Ishikawa (cell line): ENCODE measurements at regions not wholly inside any gene's neighbourhood (a gene's known extent, or its start where the extent isn't known, plus 50 kb on each side); places are given as distances from the start of the nearest gene placed in this dataset.

Source experiments
- EGR1 ChIP-seq: IDR thresholded peaks from 2 replicates; pipeline ENCODE4 v1.6.1; 2012
- EP300 ChIP-seq: IDR thresholded peaks from 2 replicates; pipeline ENCODE4 v1.6.1; 2012; ENCODE audit warnings: borderline replicate concordance
- NFIC ChIP-seq: IDR thresholded peaks from 2 replicates; pipeline ENCODE4 v1.6.1; 2012
- TAF1 ChIP-seq: IDR thresholded peaks from 2 replicates; pipeline ENCODE4 v1.6.1; 2012; ENCODE audit warnings: low read depth, mild to moderate bottlenecking

- no peak for TF ChIP-seq EP300
- TF ChIP-seq TAF1 = no peak
- TF ChIP-seq NFIC = no peak
- TF ChIP-seq EGR1 = no peak
These were observed 152.3 kb downstream of the ALDH8A1 start for GRCh38 chr6:134797400-134798113.
